HepG2 (cell line): ENCODE measurements at regions not wholly inside any gene's neighbourhood (a gene's known extent, or its start where the extent isn't known, plus 50 kb on each side); places are given as distances from the start of the nearest gene placed in this dataset.
A peak's percentile ranks its signal among the peaks of the same experiment; 100 is the strongest.

Source experiments
- ARNT ChIP-seq: fragments of 450-650 bp; IDR thresholded peaks from 2 replicates; pipeline ENCODE4 v1.6.1; 2017
- ATAD3A ChIP-seq: sonication (generic); formaldehyde crosslinking; IDR thresholded peaks from 2 replicates; pipeline ENCODE4 v1.4.0; 2020; ENCODE audit warnings: missing genetic modification reagents
- CBFB ChIP-seq: sonication (generic); formaldehyde crosslinking; IDR thresholded peaks from 2 replicates; pipeline ENCODE4 v1.4.0; 2020; ENCODE audit warnings: missing genetic modification reagents
- EHMT2 ChIP-seq: fragments of 200-600 bp; sonication (generic); IDR thresholded peaks from 2 replicates; pipeline ENCODE4 v1.7.0; 2017; ENCODE audit warnings: antibody characterized with exemption, low read depth, low read length, borderline replicate concordance
- FOXA1 ChIP-seq, 2 experiments: fragments of 450-650 bp in 1 of 2; sonication (generic) in 1 of 2; formaldehyde crosslinking in 1 of 2; IDR thresholded peaks; 2 replicates each; pipeline versions ENCODE4 v1.4.0 to v1.6.1; 2016 to 2020; ENCODE audit warnings: missing genetic modification reagents in 1 of 2
- GABPA ChIP-seq, 2 experiments: IDR thresholded peaks; 2 replicates each; pipeline ENCODE4 v1.6.1; 2011 to 2016; ENCODE audit warnings: low read depth in 2 of 2, low read length in 1 of 2, missing biosample characterization in 1 of 2, missing genetic modification characterization in 1 of 2
- HHEX ChIP-seq: IDR thresholded peaks from 2 replicates; pipeline ENCODE4 v1.6.1; 2016; ENCODE audit warnings: control low read depth
- KDM5B ChIP-seq: sonication (generic); formaldehyde crosslinking; IDR thresholded peaks from 2 replicates; pipeline ENCODE4 v1.4.0; 2020; ENCODE audit warnings: missing genetic modification reagents, mild to moderate bottlenecking, borderline replicate concordance
- MAZ ChIP-seq, 2 experiments: sonication (generic) in 1 of 2; formaldehyde crosslinking in 1 of 2; IDR thresholded peaks; 2 replicates each; pipeline versions ENCODE4 v1.5.0 to v1.6.1; 2012 to 2020; ENCODE audit warnings: low read depth in 2 of 2, mild to moderate bottlenecking in 2 of 2, borderline replicate concordance in 1 of 2, improper control_type of control experiment in 1 of 2, low read length in 1 of 2, missing genetic modification reagents in 1 of 2, moderate library complexity in 1 of 2
- NFKBIZ ChIP-seq: IDR thresholded peaks from 2 replicates; pipeline ENCODE4 v1.6.1; 2018; ENCODE audit warnings: missing genetic modification reagents, missing compliant biosample characterization
- POLR2A ChIP-seq, 2 experiments: IDR thresholded peaks; 2 replicates each; pipeline ENCODE4 v1.6.1; 2011; ENCODE audit warnings: low read depth in 2 of 2, low read length in 2 of 2, mild to moderate bottlenecking in 1 of 2, moderate library complexity in 1 of 2; ENCODE audit not compliant: insufficient read depth in 1 of 2
- PRMT3 ChIP-seq: sonication (generic); formaldehyde crosslinking; IDR thresholded peaks from 2 replicates; pipeline ENCODE4 v1.8.1; 2022; ENCODE audit warnings: low read depth, mild to moderate bottlenecking, moderate library complexity, missing genetic modification reagents, borderline replicate concordance
- RXRA ChIP-seq: sonication (generic); formaldehyde crosslinking; IDR thresholded peaks from 2 replicates; pipeline ENCODE4 v1.5.1; 2020; ENCODE audit warnings: missing genetic modification reagents
- TBP ChIP-seq: sonication (generic); formaldehyde crosslinking; IDR thresholded peaks from 2 replicates; pipeline ENCODE4 v1.5.0; 2020; ENCODE audit warnings: missing genetic modification reagents
- ZNF143 ChIP-seq: sonication (generic); formaldehyde crosslinking; IDR thresholded peaks from 2 replicates; pipeline ENCODE4 v1.4.0; 2020; ENCODE audit warnings: missing genetic modification reagents
- ZNF367 ChIP-seq: sonication (generic); formaldehyde crosslinking; IDR thresholded peaks from 2 replicates; pipeline ENCODE4 v1.4.0; 2020; ENCODE audit warnings: missing genetic modification reagents, borderline replicate concordance
- ZNF670 ChIP-seq: sonication (generic); formaldehyde crosslinking; IDR thresholded peaks from 2 replicates; pipeline ENCODE4 v1.8.0; 2022; ENCODE audit warnings: mild to moderate bottlenecking, missing genetic modification reagents, borderline replicate concordance
- TF ChIP-seq, protein P1 (sequence below): sonication (generic); formaldehyde crosslinking; IDR thresholded peaks from 2 replicates; pipeline ENCODE4 v1.4.0; 2020; ENCODE audit warnings: missing genetic modification reagents, borderline replicate concordance
- TF ChIP-seq, protein P2 (sequence below): sonication (generic); formaldehyde crosslinking; conservative IDR thresholded peaks from 2 replicates; pipeline ENCODE4 v1.4.0; 2020; ENCODE audit warnings: missing genetic modification reagents
- TF ChIP-seq, protein P3 (sequence below): sonication (generic); formaldehyde crosslinking; IDR thresholded peaks from 2 replicates; pipeline ENCODE4 v1.5.0; 2020; ENCODE audit warnings: mild to moderate bottlenecking, missing genetic modification reagents
- TF ChIP-seq, protein P4 (sequence below): sonication (generic); formaldehyde crosslinking; IDR thresholded peaks from 2 replicates; pipeline ENCODE4 v1.8.1; 2023; ENCODE audit warnings: mild to moderate bottlenecking, moderate library complexity, missing genetic modification reagents
- TF ChIP-seq, protein P5 (sequence below): sonication (generic); formaldehyde crosslinking; IDR thresholded peaks from 2 replicates; pipeline ENCODE4 v1.8.1; 2023; ENCODE audit warnings: mild to moderate bottlenecking, inconsistent platforms, moderate library complexity, missing genetic modification reagents, borderline replicate concordance

DNA sequence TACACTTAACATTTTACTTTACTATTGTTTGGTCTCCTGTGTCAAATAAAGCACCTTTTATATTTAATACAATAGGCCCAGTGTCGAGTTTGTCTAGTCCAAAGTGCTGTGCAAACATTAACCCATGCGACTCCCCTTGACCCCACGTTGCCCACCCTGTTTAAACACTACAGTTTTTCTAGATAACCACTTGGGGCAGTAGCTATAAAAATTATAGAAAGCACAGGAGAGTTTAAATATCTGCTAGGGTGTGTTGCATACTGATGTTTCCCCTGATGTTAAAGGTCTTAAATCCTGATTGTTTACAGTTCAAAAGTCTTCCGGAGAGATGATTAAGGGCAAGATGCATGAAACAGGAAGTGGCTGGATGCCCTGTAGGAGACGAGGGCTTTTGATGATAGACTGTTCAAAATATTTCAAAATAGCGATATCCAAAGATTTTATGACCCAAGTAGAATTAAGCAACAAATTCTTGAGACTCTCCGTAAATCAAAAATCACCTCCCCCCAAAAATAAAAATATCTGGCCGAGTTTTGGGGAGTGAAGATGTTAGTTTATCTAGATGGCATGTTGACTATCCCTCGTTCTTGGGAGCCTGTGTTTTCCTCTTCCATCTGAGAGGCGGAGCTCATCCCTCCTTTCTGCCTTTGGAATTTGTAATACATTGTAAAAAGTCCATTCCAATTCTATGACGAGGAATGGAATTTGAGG, 167.1 kb downstream of the FGF9 start (continued):
- TF ChIP-seq, protein P1, sequence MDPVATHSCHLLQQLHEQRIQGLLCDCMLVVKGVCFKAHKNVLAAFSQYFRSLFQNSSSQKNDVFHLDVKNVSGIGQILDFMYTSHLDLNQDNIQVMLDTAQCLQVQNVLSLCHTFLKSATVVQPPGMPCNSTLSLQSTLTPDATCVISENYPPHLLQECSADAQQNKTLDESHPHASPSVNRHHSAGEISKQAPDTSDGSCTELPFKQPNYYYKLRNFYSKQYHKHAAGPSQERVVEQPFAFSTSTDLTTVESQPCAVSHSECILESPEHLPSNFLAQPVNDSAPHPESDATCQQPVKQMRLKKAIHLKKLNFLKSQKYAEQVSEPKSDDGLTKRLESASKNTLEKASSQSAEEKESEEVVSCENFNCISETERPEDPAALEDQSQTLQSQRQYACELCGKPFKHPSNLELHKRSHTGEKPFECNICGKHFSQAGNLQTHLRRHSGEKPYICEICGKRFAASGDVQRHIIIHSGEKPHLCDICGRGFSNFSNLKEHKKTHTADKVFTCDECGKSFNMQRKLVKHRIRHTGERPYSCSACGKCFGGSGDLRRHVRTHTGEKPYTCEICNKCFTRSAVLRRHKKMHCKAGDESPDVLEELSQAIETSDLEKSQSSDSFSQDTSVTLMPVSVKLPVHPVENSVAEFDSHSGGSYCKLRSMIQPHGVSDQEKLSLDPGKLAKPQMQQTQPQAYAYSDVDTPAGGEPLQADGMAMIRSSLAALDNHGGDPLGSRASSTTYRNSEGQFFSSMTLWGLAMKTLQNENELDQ (CRISPR knock-in tag) = no peak
- TF ChIP-seq, protein P2, sequence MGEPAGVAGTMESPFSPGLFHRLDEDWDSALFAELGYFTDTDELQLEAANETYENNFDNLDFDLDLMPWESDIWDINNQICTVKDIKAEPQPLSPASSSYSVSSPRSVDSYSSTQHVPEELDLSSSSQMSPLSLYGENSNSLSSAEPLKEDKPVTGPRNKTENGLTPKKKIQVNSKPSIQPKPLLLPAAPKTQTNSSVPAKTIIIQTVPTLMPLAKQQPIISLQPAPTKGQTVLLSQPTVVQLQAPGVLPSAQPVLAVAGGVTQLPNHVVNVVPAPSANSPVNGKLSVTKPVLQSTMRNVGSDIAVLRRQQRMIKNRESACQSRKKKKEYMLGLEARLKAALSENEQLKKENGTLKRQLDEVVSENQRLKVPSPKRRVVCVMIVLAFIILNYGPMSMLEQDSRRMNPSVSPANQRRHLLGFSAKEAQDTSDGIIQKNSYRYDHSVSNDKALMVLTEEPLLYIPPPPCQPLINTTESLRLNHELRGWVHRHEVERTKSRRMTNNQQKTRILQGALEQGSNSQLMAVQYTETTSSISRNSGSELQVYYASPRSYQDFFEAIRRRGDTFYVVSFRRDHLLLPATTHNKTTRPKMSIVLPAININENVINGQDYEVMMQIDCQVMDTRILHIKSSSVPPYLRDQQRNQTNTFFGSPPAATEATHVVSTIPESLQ (CRISPR knock-in tag) = no peak
- TF ChIP-seq HHEX (CRISPR knock-in tag) = no peak
- no peak for TF ChIP-seq ZNF367 (CRISPR knock-in tag)
- TF ChIP-seq ZNF670 (CRISPR knock-in tag) = no peak
- TF ChIP-seq FOXA1 (IDR thresholded peaks at IDR 0.05) = no peak
- TF ChIP-seq FOXA1 (CRISPR knock-in tag; IDR thresholded peaks at IDR 0.05) = no peak
- TF ChIP-seq, protein P3, sequence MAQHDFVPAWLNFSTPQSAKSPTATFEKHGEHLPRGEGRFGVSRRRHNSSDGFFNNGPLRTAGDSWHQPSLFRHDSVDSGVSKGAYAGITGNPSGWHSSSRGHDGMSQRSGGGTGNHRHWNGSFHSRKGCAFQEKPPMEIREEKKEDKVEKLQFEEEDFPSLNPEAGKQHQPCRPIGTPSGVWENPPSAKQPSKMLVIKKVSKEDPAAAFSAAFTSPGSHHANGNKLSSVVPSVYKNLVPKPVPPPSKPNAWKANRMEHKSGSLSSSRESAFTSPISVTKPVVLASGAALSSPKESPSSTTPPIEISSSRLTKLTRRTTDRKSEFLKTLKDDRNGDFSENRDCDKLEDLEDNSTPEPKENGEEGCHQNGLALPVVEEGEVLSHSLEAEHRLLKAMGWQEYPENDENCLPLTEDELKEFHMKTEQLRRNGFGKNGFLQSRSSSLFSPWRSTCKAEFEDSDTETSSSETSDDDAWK (CRISPR knock-in tag) = no peak
- TF ChIP-seq ATAD3A (CRISPR knock-in tag) = no peak
- TF ChIP-seq RXRA = peak; percentile 83; the same call in 1 of the 2 replicates
- TF ChIP-seq ARNT = no peak
- TF ChIP-seq CBFB (CRISPR knock-in tag) = no peak
- TF ChIP-seq ZNF143 (CRISPR knock-in tag) = no peak
- TF ChIP-seq PRMT3 (CRISPR knock-in tag) = no peak
- no peak for TF ChIP-seq KDM5B (CRISPR knock-in tag)
- TF ChIP-seq POLR2A (IDR thresholded peaks at IDR 0.05; ENCODE audit: insufficient read depth in 1 of 2, low read depth in 2 of 2, low read length in 2 of 2) = no peak
- TF ChIP-seq, protein P4, sequence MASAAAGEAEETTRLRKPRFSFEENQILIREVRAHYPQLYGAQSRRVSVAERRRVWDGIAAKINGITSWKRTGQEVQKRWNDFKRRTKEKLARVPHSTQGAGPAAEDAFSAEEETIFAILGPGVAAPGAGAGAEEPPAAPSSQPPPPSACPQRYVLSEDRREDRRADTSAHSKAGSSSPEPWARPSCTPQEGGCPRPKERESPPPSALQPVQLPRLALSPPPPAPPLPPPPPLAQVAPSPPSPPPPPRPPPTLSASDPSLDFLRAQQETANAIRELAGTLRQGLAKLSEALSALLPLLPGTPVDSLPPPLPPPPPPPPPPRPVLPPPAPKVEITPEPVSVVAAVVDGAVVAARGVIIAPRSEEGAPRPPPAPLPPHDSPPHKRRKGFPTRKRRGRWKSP (CRISPR knock-in tag) = no peak; the same call in 1 of the 2 replicates
- no peak for TF ChIP-seq GABPA (IDR thresholded peaks at IDR 0.05; ENCODE audit: low read depth, low read length)
- TF ChIP-seq GABPA (CRISPR knock-in tag; IDR thresholded peaks at IDR 0.05; ENCODE audit: low read depth) = peak; percentile 43
- TF ChIP-seq, protein P5, sequence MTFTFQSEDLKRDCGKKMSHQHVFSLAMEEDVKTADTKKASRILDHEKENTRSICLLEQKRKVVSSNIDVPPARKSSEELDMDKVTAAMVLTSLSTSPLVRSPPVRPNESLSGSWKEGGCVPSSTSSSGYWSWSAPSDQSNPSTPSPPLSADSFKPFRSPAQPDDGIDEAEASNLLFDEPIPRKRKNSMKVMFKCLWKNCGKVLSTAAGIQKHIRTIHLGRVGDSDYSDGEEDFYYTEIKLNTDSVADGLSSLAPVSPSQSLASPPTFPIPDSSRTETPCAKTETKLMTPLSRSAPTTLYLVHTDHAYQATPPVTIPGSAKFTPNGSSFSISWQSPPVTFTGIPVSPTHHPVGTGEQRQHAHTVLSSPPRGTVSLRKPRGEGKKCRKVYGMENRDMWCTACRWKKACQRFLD (CRISPR knock-in tag) = no peak
- TF ChIP-seq NFKBIZ (CRISPR knock-in tag) = no peak
- TF ChIP-seq EHMT2 = peak; percentile 56; the same call in 1 of the 2 replicates
- no peak for TF ChIP-seq MAZ (IDR thresholded peaks at IDR 0.05; ENCODE audit: borderline replicate concordance, low read depth, low read length)
- no peak for TF ChIP-seq MAZ (CRISPR knock-in tag; IDR thresholded peaks at IDR 0.05; ENCODE audit: low read depth)
- TF ChIP-seq TBP (CRISPR knock-in tag) = no peak
